ENCODE measurements at regions not wholly inside any gene's neighbourhood (a gene's known extent, or its start where the extent isn't known, plus 50 kb on each side); places are given as distances from the start of the nearest gene placed in this dataset.

DNA sequence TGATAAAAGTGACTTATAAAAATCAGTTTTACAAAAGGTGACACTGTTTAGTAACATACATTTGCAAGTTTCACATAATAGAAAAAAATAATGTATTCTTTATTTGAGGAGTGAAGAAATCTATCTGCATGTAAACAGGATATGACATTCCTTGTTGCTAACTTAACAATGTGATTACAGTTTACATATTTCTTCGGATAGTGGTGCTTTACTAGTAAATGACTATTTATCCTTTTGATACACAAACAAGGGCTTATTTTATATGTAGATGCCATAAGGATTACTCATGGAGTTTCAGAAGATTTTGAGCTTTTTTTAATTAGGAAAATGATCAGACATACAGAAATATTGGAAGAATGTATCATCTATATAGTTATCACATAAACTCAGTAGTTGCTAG is 126.5 kb downstream of the SLIT2 start:
- no peak for TF ChIP-seq CTCF (IDR thresholded peaks at IDR 0.05)
- TF ChIP-seq POLR2A (IDR thresholded peaks at IDR 0.05): no peak
